Loucy (cell line): ENCODE measurements at regions not wholly inside any gene's neighbourhood (a gene's known extent, or its start where the extent isn't known, plus 50 kb on each side); places are given as distances from the start of the nearest gene placed in this dataset.

ENCODE experiments used
- H2AFZ ChIP-seq: fragments of 200-600 bp; sonication (generic); 2 replicates; pipeline ENCODE4 v1.6.0; 2016; ENCODE audit warnings: antibody characterized with exemption, mild to moderate bottlenecking, low read length, moderate library complexity
- H3F3A ChIP-seq: fragments of 200-600 bp; 2 replicates; pipeline ENCODE4 v1.6.0; 2016; ENCODE audit warnings: antibody characterized with exemption, low read depth, mild to moderate bottlenecking
- H3K27me3 ChIP-seq: fragments of 200-600 bp; sonication (generic); 2 replicates; pipeline ENCODE4 v1.6.1; 2014; ENCODE audit warnings: low read length, mild to moderate bottlenecking; ENCODE audit not compliant: insufficient read depth, poor library complexity, severe bottlenecking
- H3K36me3 ChIP-seq: fragments of 200-600 bp; sonication (generic); 2 replicates; pipeline ENCODE4 v1.6.1; 2016; ENCODE audit warnings: low read length; ENCODE audit not compliant: insufficient read depth
- H3K4me1 ChIP-seq: fragments of 200-600 bp; sonication (generic); 2 replicates; pipeline ENCODE4 v1.5.1; 2014; ENCODE audit warnings: low read length, mild to moderate bottlenecking; ENCODE audit not compliant: insufficient read depth, poor library complexity, severe bottlenecking
- H3K4me2 ChIP-seq: fragments of 200-600 bp; sonication (generic); 2 replicates; pipeline ENCODE4 v1.6.0; 2014; ENCODE audit warnings: antibody characterized with exemption, low read length, low read depth, mild to moderate bottlenecking; ENCODE audit not compliant: poor library complexity, severe bottlenecking
- H3K4me3 ChIP-seq: fragments of 200-600 bp; sonication (generic); 2 replicates; pipeline ENCODE4 v1.5.1; 2014; ENCODE audit warnings: low read length, mild to moderate bottlenecking, mixed read lengths; ENCODE audit not compliant: poor library complexity, severe bottlenecking
- H3K79me2 ChIP-seq: fragments of 200-600 bp; sonication (generic); 2 replicates; pipeline ENCODE4 v1.6.1; 2014; ENCODE audit warnings: low read length; ENCODE audit not compliant: insufficient read depth
- H3K9ac ChIP-seq: fragments of 200-600 bp; sonication (generic); 2 replicates; pipeline ENCODE4 v1.6.0; 2014; ENCODE audit warnings: mild to moderate bottlenecking, low read depth, low read length, moderate library complexity; ENCODE audit not compliant: poor library complexity, severe bottlenecking
- H3K9me2 ChIP-seq: fragments of 200-600 bp; sonication (generic); replicated peaks from 2 replicates; pipeline ENCODE4 v1.6.1; 2016; ENCODE audit warnings: low read depth, low read length, mixed read lengths
- H3K9me3 ChIP-seq: fragments of 200-600 bp; sonication (generic); 2 replicates; pipeline ENCODE4 v1.6.1; 2014; ENCODE audit warnings: mild to moderate bottlenecking, antibody characterized with exemption, low read length, low read depth; ENCODE audit not compliant: insufficient read depth
- H4K20me1 ChIP-seq: fragments of 200-600 bp; sonication (generic); 2 replicates; pipeline ENCODE4 v1.6.0; 2014; ENCODE audit warnings: antibody characterized with exemption, low read length, mild to moderate bottlenecking; ENCODE audit not compliant: insufficient read depth, poor library complexity, severe bottlenecking
- CTCF ChIP-seq: fragments of 200-600 bp; sonication (generic); conservative IDR thresholded peaks from 2 replicates; pipeline ENCODE4 v1.5.1; 2014; ENCODE audit warnings: mild to moderate bottlenecking, antibody characterized with exemption, low read length
- EZH2phosphoT487 ChIP-seq: fragments of 200-600 bp; IDR thresholded peaks from 2 replicates; pipeline ENCODE4 v1.6.1; 2018; ENCODE audit warnings: antibody characterized with exemption, mild to moderate bottlenecking, moderate library complexity, borderline replicate concordance

- no peak overlapping the region for H2AFZ ChIP-seq
- no peaks in the 10 kb centered on the region for H4K20me1 ChIP-seq
- H3K4me2 ChIP-seq: no peak overlapping the region
- H3K9ac ChIP-seq: no peak overlapping the region
- H3K27me3 ChIP-seq: no peaks in the 10 kb centered on the region
- no peaks in the 10 kb centered on the region for H3K9me2 ChIP-seq
- no peak overlapping the region for H3K4me3 ChIP-seq
- H3K36me3 ChIP-seq: no peaks in the 10 kb centered on the region
- no peaks in the 10 kb centered on the region for H3F3A ChIP-seq
- no peaks in the 10 kb centered on the region for H3K4me1 ChIP-seq
- no peaks in the 10 kb centered on the region for H3K79me2 ChIP-seq
- peaks cover 6% of the 10 kb centered on the region; the same call in 1 of the 2 replicates for H3K9me3 ChIP-seq
- TF ChIP-seq EZH2phosphoT487: no peak
- no peak for TF ChIP-seq CTCF
Observed at GRCh38 chr11:23719016-23719415, 777.8 kb upstream of the LUZP2 start.

DNA sequence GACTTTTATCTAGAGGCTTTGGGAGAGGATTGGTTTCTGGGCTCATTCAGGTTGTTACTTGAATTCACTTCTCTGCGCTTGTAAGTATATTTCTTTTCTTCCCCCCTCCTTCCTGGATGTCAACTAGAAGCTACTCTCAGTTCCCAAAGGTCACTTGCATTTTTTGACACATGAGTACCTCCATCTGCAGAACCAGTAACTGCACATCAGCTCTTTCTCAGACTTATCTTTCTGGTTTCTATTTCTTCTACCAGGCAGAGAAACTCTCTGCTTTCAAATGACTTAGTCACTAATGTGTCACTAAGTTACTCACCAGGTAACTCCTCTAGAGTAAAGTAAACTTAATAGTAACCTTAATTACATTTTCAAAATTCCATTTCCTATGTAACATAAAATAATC is 773.0 kb upstream of the LUZP2 start:
- Histone ChIP-seq H4K20me1 (no peaks in the 10 kb centered on the region), H3K27me3 (no peaks in the 10 kb centered on the region), H2AFZ (no peak overlapping the region), H3K4me2 (no peak overlapping the region), H3K9ac (no peak overlapping the region), H3K36me3 (no peaks in the 10 kb centered on the region), H3F3A (no peaks in the 10 kb centered on the region), H3K79me2 (no peaks in the 10 kb centered on the region), H3K4me3 (no peak overlapping the region), H3K9me3 (no peaks in the 10 kb centered on the region), H3K9me2 (no peaks in the 10 kb centered on the region), H3K4me1 (no peaks in the 10 kb centered on the region)
- TF ChIP-seq EZH2phosphoT487 (no peak), CTCF (no peak)

GRCh38 chr11:23725752-23726151 is 771.1 kb upstream of the LUZP2 start:
- TF ChIP-seq EZH2phosphoT487: no peak
- TF ChIP-seq CTCF: no peak
- Histone ChIP-seq H3K4me2 (no peak overlapping the region), H2AFZ (no peak overlapping the region)

More at GRCh38 chr11:23725752-23726151, 771.1 kb upstream of the LUZP2 start:
- Histone ChIP-seq H3K79me2 (no peaks in the 10 kb centered on the region), H3K4me3 (no peak overlapping the region), H3K4me1 (no peaks in the 10 kb centered on the region), H3K9me3 (no peaks in the 10 kb centered on the region), H4K20me1 (no peaks in the 10 kb centered on the region), H3K9ac (no peak overlapping the region), H3K27me3 (no peaks in the 10 kb centered on the region), H3F3A (no peaks in the 10 kb centered on the region), H3K36me3 (no peaks in the 10 kb centered on the region), H3K9me2 (no peaks in the 10 kb centered on the region)
